ENCODE measurements at regions not wholly inside any gene's neighbourhood (a gene's known extent, or its start where the extent isn't known, plus 50 kb on each side); places are given as distances from the start of the nearest gene placed in this dataset.

GRCh38 chrX:8971116-8971515, 62.8 kb downstream of the FAM9B start:
- no peaks in the 10 kb centered on the region for H3K27me3 ChIP-seq (ENCODE audit: control insufficient read depth in 1 of 2, insufficient read depth in 2 of 2, low read length in 1 of 2)
- H3K27ac ChIP-seq (ENCODE audit: low read depth in 1 of 2, low read length in 2 of 2): no peak overlapping the region
- intact Hi-C loops (cut with DNase I): loop anchor here in 1 of 2 donors (5.0 to 10.0 kb wide), 2 partner anchors 374 to 736 kb away; no protein-coding TSS in a partner anchor
- no peak overlapping the region for H3K4me3 ChIP-seq (ENCODE audit: low read length in 2 of 2)
- 66 to 85% methylated on average over 1 of the region's 1 CpG for WGBS, 2 donors
- H3K9me3 ChIP-seq (ENCODE audit: control insufficient read depth, low read length): no peaks in the 10 kb centered on the region
- no peak for DNase-seq
- no peak for ATAC-seq (ENCODE audit: low FRiP score)
- no peaks in the 10 kb centered on the region for H3K36me3 ChIP-seq (ENCODE audit: control insufficient read depth in 1 of 2, insufficient read depth in 2 of 2, low read length in 1 of 2)
- H3K4me1 ChIP-seq (ENCODE audit: control insufficient read depth in 1 of 2, insufficient read depth in 2 of 2, low read length in 2 of 2): no peaks in the 10 kb centered on the region

GRCh38 chrX:8969378-8969777, 64.5 kb downstream of the FAM9B start:
- Histone ChIP-seq H3K36me3 (ENCODE audit: control insufficient read depth in 1 of 2, insufficient read depth in 2 of 2, low read length in 1 of 2) (no peaks in the 10 kb centered on the region), H3K27ac (ENCODE audit: low read depth in 1 of 2, low read length in 2 of 2) (no peak overlapping the region), H3K4me3 (ENCODE audit: low read length in 2 of 2) (no peak overlapping the region), H3K4me1 (ENCODE audit: control insufficient read depth in 1 of 2, insufficient read depth in 2 of 2, low read length in 2 of 2) (no peaks in the 10 kb centered on the region), H3K27me3 (ENCODE audit: control insufficient read depth in 1 of 2, insufficient read depth in 2 of 2, low read length in 1 of 2) (no peaks in the 10 kb centered on the region), H3K9me3 (ENCODE audit: control insufficient read depth, low read length) (no peaks in the 10 kb centered on the region)
- ATAC-seq (ENCODE audit: low FRiP score) (no peak), DNase-seq (no peak)
- intact Hi-C loops (cut with DNase I): no loop called here

GRCh38 chrX:8967461-8967860, 66.5 kb downstream of the FAM9B start:
- WGBS, 2 donors: 73 to 92% methylated on average over 3 of the region's 3 CpGs
- no peak for DNase-seq
- H3K9me3 ChIP-seq (ENCODE audit: control insufficient read depth, low read length): no peaks in the 10 kb centered on the region
- no peaks in the 10 kb centered on the region for H3K36me3 ChIP-seq (ENCODE audit: control insufficient read depth in 1 of 2, insufficient read depth in 2 of 2, low read length in 1 of 2)
- H3K4me3 ChIP-seq (ENCODE audit: low read length in 2 of 2): no peak overlapping the region
- H3K4me1 ChIP-seq (ENCODE audit: control insufficient read depth in 1 of 2, insufficient read depth in 2 of 2, low read length in 2 of 2): no peaks in the 10 kb centered on the region
- no peak overlapping the region for H3K27ac ChIP-seq (ENCODE audit: low read depth in 1 of 2, low read length in 2 of 2)
- intact Hi-C loops (cut with DNase I): no loop called here
- no peaks in the 10 kb centered on the region for H3K27me3 ChIP-seq (ENCODE audit: control insufficient read depth in 1 of 2, insufficient read depth in 2 of 2, low read length in 1 of 2)
- no peak for ATAC-seq (ENCODE audit: low FRiP score)

- H3K36me3 ChIP-seq (ENCODE audit: control insufficient read depth in 1 of 2, insufficient read depth in 2 of 2, low read length in 1 of 2): no peaks in the 10 kb centered on the region
- no peak overlapping the region for H3K4me3 ChIP-seq (ENCODE audit: low read length in 2 of 2)
- no peaks in the 10 kb centered on the region for H3K27me3 ChIP-seq (ENCODE audit: control insufficient read depth in 1 of 2, insufficient read depth in 2 of 2, low read length in 1 of 2)
- intact Hi-C loops (cut with DNase I): no loop called here
- WGBS, 2 donors: 76 to 77% methylated on average over 3 of the region's 3 CpGs
- no peaks in the 10 kb centered on the region for H3K4me1 ChIP-seq (ENCODE audit: control insufficient read depth in 1 of 2, insufficient read depth in 2 of 2, low read length in 2 of 2)
- ATAC-seq (ENCODE audit: low FRiP score) (no peak), DNase-seq (no peak)
- no peaks in the 10 kb centered on the region for H3K9me3 ChIP-seq (ENCODE audit: control insufficient read depth, low read length)
- H3K27ac ChIP-seq (ENCODE audit: low read depth in 1 of 2, low read length in 2 of 2): no peak overlapping the region
Observed at GRCh38 chrX:8960957-8961468, 72.9 kb downstream of the FAM9B start.

DNA sequence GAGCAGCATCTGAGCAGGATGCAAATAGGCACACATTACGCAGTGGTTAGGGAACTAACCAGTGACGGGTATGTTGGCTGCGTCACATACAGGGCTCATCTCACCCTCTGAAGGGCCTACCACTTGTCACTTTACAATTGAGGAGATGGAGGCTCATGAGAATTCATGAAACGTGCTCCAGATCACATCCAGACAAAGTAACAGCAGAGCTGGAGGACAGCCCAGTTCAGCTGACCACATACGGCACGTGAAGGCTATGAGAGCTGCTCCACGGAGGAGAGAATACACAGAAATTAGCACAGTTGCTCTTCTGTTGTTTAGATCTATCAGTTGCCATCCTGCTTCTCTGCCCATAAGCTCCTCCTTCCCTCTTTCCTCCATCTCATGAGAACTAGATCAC, 78.4 kb downstream of the FAM9B start:
- no peaks in the 10 kb centered on the region for H3K9me3 ChIP-seq (ENCODE audit: control insufficient read depth, low read length)
- H3K4me1 ChIP-seq (ENCODE audit: control insufficient read depth in 1 of 2, insufficient read depth in 2 of 2, low read length in 2 of 2): no peaks in the 10 kb centered on the region
- no peak for DNase-seq
- no peak for ATAC-seq (ENCODE audit: low FRiP score)
- 51 to 64% methylated on average over 7 of the region's 7 CpGs for WGBS, 2 donors
- no peaks in the 10 kb centered on the region for H3K27me3 ChIP-seq (ENCODE audit: control insufficient read depth in 1 of 2, insufficient read depth in 2 of 2, low read length in 1 of 2)
- no peaks in the 10 kb centered on the region for H3K36me3 ChIP-seq (ENCODE audit: control insufficient read depth in 1 of 2, insufficient read depth in 2 of 2, low read length in 1 of 2)
- intact Hi-C loops (cut with DNase I): no loop called here
- no peak overlapping the region for H3K27ac ChIP-seq (ENCODE audit: low read depth in 1 of 2, low read length in 2 of 2)
- no peak overlapping the region for H3K4me3 ChIP-seq (ENCODE audit: low read length in 2 of 2)

GRCh38 chrX:8946563-8946962, 87.4 kb downstream of the FAM9B start:
- no peaks in the 10 kb centered on the region for H3K9me3 ChIP-seq (ENCODE audit: control insufficient read depth, low read length)
- no peaks in the 10 kb centered on the region for H3K36me3 ChIP-seq (ENCODE audit: control insufficient read depth in 1 of 2, insufficient read depth in 2 of 2, low read length in 1 of 2)
- no peak overlapping the region for H3K27ac ChIP-seq (ENCODE audit: low read depth in 1 of 2, low read length in 2 of 2)
- H3K4me3 ChIP-seq (ENCODE audit: low read length in 2 of 2): no peak overlapping the region
- DNase-seq (no peak), ATAC-seq (ENCODE audit: low FRiP score) (no peak)
- H3K27me3 ChIP-seq (ENCODE audit: control insufficient read depth in 1 of 2, insufficient read depth in 2 of 2, low read length in 1 of 2): no peaks in the 10 kb centered on the region
- whole genome bisulfite sequencing, 2 donors: 82 to 84% methylated on average over 2 of the region's 2 CpGs
- intact Hi-C loops (cut with DNase I): no loop called here
- H3K4me1 ChIP-seq (ENCODE audit: control insufficient read depth in 1 of 2, insufficient read depth in 2 of 2, low read length in 2 of 2): no peaks in the 10 kb centered on the region

GRCh38 chrX:8939322-8939721, 94.6 kb downstream of the FAM9B start:
- 78 to 91% methylated on average over 3 of the region's 3 CpGs for WGBS, 2 donors
- H3K27me3 ChIP-seq (ENCODE audit: control insufficient read depth in 1 of 2, insufficient read depth in 2 of 2, low read length in 1 of 2): no peaks in the 10 kb centered on the region

GRCh38 chrX:8927701-8928100, 106.2 kb downstream of the FAM9B start:
- Histone ChIP-seq H3K27ac (ENCODE audit: low read depth in 1 of 2, low read length in 2 of 2) (no peak overlapping the region), H3K4me3 (ENCODE audit: low read length in 2 of 2) (no peak overlapping the region)

More at GRCh38 chrX:8939322-8939721, 94.6 kb downstream of the FAM9B start:
- ATAC-seq (ENCODE audit: low FRiP score): no peak
- H3K27ac ChIP-seq (ENCODE audit: low read depth in 1 of 2, low read length in 2 of 2): no peak overlapping the region
- no peak overlapping the region for H3K4me3 ChIP-seq (ENCODE audit: low read length in 2 of 2)
- intact Hi-C loops (cut with DNase I): no loop called here
- no peaks in the 10 kb centered on the region for H3K9me3 ChIP-seq (ENCODE audit: control insufficient read depth, low read length)
- no peaks in the 10 kb centered on the region for H3K36me3 ChIP-seq (ENCODE audit: control insufficient read depth in 1 of 2, insufficient read depth in 2 of 2, low read length in 1 of 2)
- DNase-seq: no peak
- H3K4me1 ChIP-seq (ENCODE audit: control insufficient read depth in 1 of 2, insufficient read depth in 2 of 2, low read length in 2 of 2): no peaks in the 10 kb centered on the region

DNA sequence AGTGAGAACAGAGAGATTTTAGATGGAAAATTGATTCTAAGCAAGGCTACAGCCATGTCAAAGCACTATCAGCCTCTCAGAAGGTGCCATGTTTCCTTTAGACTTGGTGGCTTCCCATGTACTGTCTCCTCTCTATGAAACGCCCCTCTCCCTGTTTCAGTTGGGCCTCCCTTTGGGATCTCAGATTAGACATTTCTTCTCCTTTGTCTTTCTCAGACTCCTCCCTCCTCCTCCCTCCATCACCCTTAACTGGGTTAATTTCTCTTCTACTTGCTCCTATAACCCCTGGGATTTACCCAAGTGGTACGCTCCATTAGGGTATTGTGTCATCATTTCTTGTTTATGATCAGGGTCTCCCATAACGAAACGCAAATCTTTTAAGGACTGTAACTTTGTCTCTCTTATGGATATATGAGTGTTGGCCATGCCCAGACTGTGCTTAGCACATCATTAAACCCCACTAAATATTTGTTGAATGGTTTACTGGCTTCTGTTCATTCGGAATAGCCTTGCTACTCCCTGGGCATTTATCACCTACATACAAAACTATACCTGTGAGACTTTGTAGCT, 106.8 kb downstream of the FAM9B start:
- Histone ChIP-seq H3K27me3 (ENCODE audit: control insufficient read depth in 1 of 2, insufficient read depth in 2 of 2, low read length in 1 of 2) (no peaks in the 10 kb centered on the region), H3K27ac (ENCODE audit: low read depth in 1 of 2, low read length in 2 of 2) (no peak overlapping the region), H3K36me3 (ENCODE audit: control insufficient read depth in 1 of 2, insufficient read depth in 2 of 2, low read length in 1 of 2) (no peaks in the 10 kb centered on the region), H3K9me3 (ENCODE audit: control insufficient read depth, low read length) (no peaks in the 10 kb centered on the region), H3K4me3 (ENCODE audit: low read length in 2 of 2) (no peak overlapping the region), H3K4me1 (ENCODE audit: control insufficient read depth in 1 of 2, insufficient read depth in 2 of 2, low read length in 2 of 2) (no peaks in the 10 kb centered on the region)
- 67 to 71% methylated on average over 5 of the region's 5 CpGs for whole genome bisulfite sequencing, 2 donors
- ATAC-seq (ENCODE audit: low FRiP score) (no peak), DNase-seq (no peak)
- intact Hi-C loops (cut with DNase I): no loop called here

More at GRCh38 chrX:8927701-8928100, 106.2 kb downstream of the FAM9B start:
- DNase-seq (no peak), ATAC-seq (ENCODE audit: low FRiP score) (no peak)
- no peaks in the 10 kb centered on the region for H3K4me1 ChIP-seq (ENCODE audit: control insufficient read depth in 1 of 2, insufficient read depth in 2 of 2, low read length in 2 of 2)
- H3K9me3 ChIP-seq (ENCODE audit: control insufficient read depth, low read length): no peaks in the 10 kb centered on the region
- WGBS, 2 donors: 6 to 16% methylated on average over 7 of the region's 7 CpGs
- intact Hi-C loops (cut with DNase I): no loop called here
- no peaks in the 10 kb centered on the region for H3K36me3 ChIP-seq (ENCODE audit: control insufficient read depth in 1 of 2, insufficient read depth in 2 of 2, low read length in 1 of 2)
- H3K27me3 ChIP-seq (ENCODE audit: control insufficient read depth in 1 of 2, insufficient read depth in 2 of 2, low read length in 1 of 2): no peaks in the 10 kb centered on the region
